HS-5 (cell line): ENCODE measurements at regions not wholly inside any gene's neighbourhood (a gene's known extent, or its start where the extent isn't known, plus 50 kb on each side); places are given as distances from the start of the nearest gene placed in this dataset.

Experiments
- DNase-seq: peaks from one replicate; pipeline ENCODE4 v3.0.0-alpha.2; 2012; ENCODE audit warnings: low read depth

- DNase-seq = no peak
Observed at GRCh38 chr2:126748188-126748760, 92.3 kb downstream of the GYPC start.

DNA sequence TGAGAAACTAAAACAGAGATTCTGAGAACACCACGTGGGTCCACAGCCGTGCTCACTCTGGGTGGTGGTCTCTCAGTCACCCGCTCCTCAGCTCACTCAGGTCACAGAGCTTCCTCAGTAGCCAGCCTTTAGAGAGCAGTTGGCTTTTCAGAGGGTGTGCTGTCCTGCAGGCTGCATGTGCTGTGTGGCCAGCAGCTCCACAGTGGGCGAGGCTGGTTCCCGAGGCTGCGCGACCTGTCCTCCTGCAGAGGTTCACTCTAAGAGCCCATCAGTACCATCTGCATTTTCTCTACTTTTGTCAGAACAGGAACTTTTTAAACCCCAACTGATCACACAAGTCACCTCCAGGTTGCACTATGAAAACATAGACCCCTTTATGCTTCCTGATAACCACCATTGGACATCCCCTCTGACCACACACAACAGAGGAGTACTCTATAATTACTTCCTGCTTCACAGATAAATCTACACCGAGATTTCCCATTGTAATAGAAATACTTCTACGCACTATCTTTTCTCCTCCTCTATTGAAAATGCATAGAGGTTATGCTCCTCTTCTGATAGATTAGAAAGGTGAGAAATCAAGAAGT is 93.1 kb downstream of the GYPC start:
- DNase-seq = no peak

GRCh38 chr2:126749537-126749936 is 93.6 kb downstream of the GYPC start:
- DNase-seq = no peak

- DNase-seq = no peak
Observed at GRCh38 chr2:126750506-126750905, 94.5 kb downstream of the GYPC start.

- no peak for DNase-seq
Observed at GRCh38 chr2:126751477-126751876, 95.5 kb downstream of the GYPC start.

- no peak for DNase-seq
Observed at GRCh38 chr2:126752876-126753275, 96.9 kb downstream of the GYPC start.

GRCh38 chr2:126753501-126754212 is 97.7 kb downstream of the GYPC start:
- DNase-seq = no peak

- DNase-seq = no peak
Observed at GRCh38 chr2:126754240-126755004, 98.5 kb downstream of the GYPC start.

DNA sequence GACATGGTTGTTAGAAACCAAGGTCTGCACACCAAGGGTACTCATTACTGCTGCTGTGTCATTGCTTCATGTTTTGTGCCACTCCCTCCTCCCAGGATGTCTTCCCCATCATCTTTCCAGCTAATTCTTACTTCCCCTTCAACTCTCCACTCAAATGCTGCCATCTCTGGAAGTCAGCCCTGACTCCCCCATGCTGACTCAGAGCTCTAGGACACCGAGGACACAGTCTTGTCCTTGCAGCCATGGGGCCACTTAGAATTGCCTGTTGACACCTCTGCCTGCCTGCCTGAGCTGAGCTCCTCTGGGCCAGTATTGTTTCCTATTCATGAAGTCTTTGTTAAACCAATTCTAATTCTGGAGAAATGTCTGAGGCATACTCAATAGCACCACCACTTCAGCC is 100.2 kb downstream of the GYPC start:
- no peak for DNase-seq

DNA sequence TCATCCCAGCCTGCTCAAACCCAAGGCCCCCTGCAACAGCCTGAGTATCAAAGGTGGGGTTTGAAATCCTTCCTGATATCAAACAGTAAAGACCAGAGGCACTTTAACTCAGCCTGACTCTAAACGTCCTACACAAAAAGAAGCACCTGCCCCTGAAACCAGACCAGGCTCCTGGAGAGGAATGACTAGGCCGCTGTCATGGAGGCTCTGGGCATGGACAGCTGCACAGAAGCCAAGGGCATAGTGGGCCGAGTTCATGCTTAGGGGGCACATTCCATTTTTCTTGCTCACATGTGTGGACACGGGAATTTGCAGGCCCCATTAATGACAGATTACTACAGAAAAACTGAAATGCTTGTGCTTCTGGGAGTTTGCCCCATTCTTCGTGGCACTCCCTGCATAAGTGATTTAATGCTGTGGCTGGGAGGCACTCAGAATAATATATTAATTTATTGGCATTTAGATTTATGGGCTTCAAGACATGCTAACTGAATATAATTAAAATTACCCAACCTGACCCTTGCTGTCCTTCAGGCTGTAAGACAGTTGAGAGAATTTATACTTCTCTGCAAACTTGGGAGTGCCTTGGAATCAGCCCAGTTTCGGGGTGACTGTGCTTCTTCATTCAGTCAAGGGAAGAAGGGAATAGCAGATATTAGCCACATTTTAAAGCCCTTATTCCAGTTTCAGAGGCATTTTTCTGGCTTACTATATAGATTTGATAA is 105.5 kb downstream of the GYPC start:
- DNase-seq = no peak

GRCh38 chr2:126761981-126762878 is 106.3 kb downstream of the GYPC start:
- DNase-seq = no peak

GRCh38 chr2:126764686-126765265 is 108.8 kb downstream of the GYPC start:
- no peak for DNase-seq

- DNase-seq = no peak
Observed at GRCh38 chr2:126765395-126765794, 109.4 kb downstream of the GYPC start.

DNA sequence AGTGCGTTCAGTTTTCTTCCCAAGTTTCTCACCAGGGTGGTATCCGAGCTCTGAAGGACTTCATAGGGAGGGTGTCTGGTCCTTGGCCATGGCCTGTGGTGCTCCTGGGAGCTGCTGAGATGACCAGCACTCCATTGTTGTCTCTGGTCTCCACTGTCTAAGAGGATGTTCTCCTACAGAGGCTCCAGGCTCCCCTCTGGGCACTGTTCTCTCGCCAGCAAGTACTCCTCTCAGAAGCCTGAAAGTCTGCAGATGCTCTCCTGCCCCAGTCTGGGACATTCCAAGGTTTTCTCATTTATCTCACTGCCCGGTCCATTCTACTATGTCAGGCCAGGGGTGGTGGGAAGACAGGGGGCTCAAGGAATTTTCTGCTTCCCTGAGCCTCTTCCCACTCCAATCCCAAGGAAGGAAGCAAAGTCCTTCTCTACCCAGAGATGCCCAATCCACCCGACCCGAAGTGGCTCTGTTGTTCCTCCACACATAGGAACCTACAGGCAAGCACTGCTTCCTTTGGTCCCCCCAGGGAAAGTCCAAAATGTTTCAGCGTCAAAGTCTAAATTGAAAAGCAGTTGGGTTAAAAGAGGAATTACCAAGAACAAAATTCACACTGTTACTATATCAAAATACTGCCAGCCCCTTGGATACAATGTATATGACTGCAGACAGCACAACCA is 110.5 kb downstream of the GYPC start:
- no peak for DNase-seq

DNA sequence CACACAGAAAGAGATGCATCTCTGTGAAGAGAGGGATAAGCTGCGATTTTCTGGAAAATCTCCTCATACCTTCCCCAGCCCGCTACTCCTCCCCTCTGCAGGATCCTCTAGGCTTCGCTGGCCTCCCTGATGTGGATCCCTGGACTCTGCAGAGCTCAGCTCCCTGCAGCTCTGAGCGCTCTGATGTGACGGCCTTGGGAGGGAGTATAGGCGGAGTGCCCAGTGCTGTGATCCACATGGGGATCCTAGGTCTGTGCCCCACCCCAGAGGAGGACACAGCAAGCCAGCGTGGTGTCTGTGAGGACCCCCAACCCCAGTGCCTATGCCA is 111.0 kb downstream of the GYPC start:
- no peak for DNase-seq

DNA sequence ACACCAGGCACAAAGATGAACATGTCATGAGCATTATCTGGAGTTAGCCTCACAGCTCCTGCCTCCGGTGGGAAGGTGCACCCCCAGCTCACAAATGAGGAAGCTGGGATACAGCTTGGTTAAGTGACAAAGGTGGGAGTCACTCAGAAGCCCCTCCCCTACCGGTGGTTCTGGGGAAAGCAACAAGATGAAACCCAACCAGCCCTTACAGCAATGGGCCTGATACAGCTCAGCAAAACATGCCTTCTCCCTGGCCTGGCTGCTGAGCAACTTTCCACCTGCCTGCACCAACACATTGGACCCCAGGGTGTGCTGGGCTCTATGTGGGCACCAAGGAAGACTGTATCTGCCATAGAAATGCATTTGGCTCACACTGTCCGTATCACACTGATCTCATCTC is 113.2 kb downstream of the GYPC start:
- no peak for DNase-seq

- DNase-seq = no peak
Observed at GRCh38 chr2:126770466-126770865, 114.5 kb downstream of the GYPC start.

DNA sequence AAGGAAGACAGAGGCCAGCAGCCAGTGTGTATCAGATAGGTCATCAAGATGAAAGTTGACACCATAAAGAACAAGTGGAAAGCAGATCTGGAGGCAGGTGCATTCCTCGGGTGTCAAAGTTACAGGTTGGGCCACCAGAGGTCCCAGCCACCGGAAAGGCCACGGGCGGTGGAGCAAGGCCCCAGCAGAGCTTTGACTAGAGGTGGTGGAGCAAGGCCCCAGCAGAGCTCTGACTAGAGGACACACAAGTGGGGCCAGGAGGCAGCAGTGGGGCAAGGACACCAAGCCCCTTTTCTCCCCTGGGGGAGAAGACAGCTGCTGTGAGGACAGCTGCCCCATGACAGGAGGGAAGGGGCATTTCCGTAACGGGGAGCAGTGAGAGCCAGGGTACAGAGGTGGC is 115.1 kb downstream of the GYPC start:
- no peak for DNase-seq

GRCh38 chr2:126771501-126772195 is 115.7 kb downstream of the GYPC start:
- DNase-seq = no peak

DNA sequence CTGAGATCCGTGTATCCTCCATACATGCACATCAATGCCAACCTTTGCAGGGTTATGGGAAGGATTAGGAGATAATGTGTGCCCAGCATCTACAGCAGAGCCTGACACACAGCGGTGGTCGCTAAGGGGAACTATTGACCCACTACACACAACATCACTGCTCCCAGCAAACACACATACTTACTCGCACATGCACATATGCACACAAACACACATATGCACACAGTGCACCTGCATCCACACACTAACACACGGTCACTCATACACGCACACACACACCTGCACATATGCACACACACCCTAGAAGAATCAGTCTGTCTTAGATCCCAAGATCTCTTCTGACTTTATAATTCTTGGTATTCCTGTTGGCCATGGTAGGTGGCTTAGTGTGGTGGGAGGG is 118.3 kb downstream of the GYPC start:
- DNase-seq = no peak
